K562 (cell line): ENCODE measurements at regions not wholly inside any gene's neighbourhood (a gene's known extent, or its start where the extent isn't known, plus 50 kb on each side); places are given as distances from the start of the nearest gene placed in this dataset.

Experiments used
- ATAC-seq: fragments of 200-7000 bp; cut with Tn5 transposase; 3 replicates; pipeline ENCODE4 v1.9.1; 2020; ENCODE audit warnings: moderate library complexity
- BruUV-seq: library from RNA; stranded (reverse); fragments of 400-500 nt; replicated peaks from 2 replicates; lab custom pipeline; 2021; lab: Mats Ljungman, UMichigan
- CTCF ChIA-PET: fragments of 300-600 bp; formaldehyde crosslinking; extraction: SDS; loops from one replicate; lab custom pipeline; 2021; ENCODE audit warnings: low intra/inter-chr PET ratio; lab: Yijun Ruan, JAX
- POLR2A ChIA-PET: fragments of 300-600, 350-650 bp; sonication (Branson Sonifier 250); formaldehyde crosslinking; extraction: SDS; loops from one replicate; lab custom pipeline; 2021; ENCODE audit warnings: antibody characterized with exemption, inconsistent platforms; lab: Yijun Ruan, JAX
- DNase-seq, 4 experiments: peaks; one replicate each; pipeline versions ENCODE4 v3.0.0 to v3.0.0-alpha.2; 2011 to 2018; ENCODE audit warnings: low spot score in 3 of 4, mixed read lengths in 3 of 4; ENCODE audit errors: extremely low read depth in 1 of 4
- FAIRE-seq: peaks from 2 replicates; lab custom pipeline; 2011; peaks lifted over from hg19 to GRCh38; lab: Jason Lieb, UNC
- H2AFZ ChIP-seq: 2 replicates; pipeline ENCODE4 v1.6.0; 2011; ENCODE audit warnings: low read depth, low read length, control low read depth, inconsistent platforms
- H3K27ac ChIP-seq: fragments of 200-600 bp; 3 replicates; pipeline ENCODE4 v1.8.0; 2011; ENCODE audit warnings: low read depth, mild to moderate bottlenecking, control low read depth, inconsistent platforms, low read length, moderate library complexity, mixed read lengths; ENCODE audit errors: extremely low read depth
- H3K27me3 ChIP-seq, 2 experiments: fragments of 300-600 bp in 1 of 2; 2 replicates in 1 of 2; 3 replicates in 1 of 2; pipeline versions ENCODE4 v1.6.0 to v1.8.0; 2011; ENCODE audit warnings: inconsistent platforms in 2 of 2, low read length in 2 of 2, mild to moderate bottlenecking in 1 of 2, mixed read lengths in 1 of 2, moderate library complexity in 1 of 2; ENCODE audit not compliant: control insufficient read depth in 2 of 2, insufficient read depth in 2 of 2
- H3K36me3 ChIP-seq: fragments of 300-600 bp; 3 replicates; pipeline ENCODE4 v1.8.0; 2011; ENCODE audit warnings: mild to moderate bottlenecking, low read length, inconsistent platforms; ENCODE audit not compliant: control insufficient read depth, insufficient read depth
- H3K4me1 ChIP-seq, 2 experiments: fragments of 200-600 bp in 1 of 2; replicated peaks in 1 of 2; 2 replicates in 1 of 2; 3 replicates in 1 of 2; pipeline versions ENCODE4 v1.5.1 to v1.8.0; 2011; ENCODE audit warnings: inconsistent platforms in 2 of 2, low read length in 2 of 2, mild to moderate bottlenecking in 1 of 2, mixed read lengths in 1 of 2, moderate library complexity in 1 of 2; ENCODE audit not compliant: control insufficient read depth in 2 of 2, insufficient read depth in 2 of 2
- H3K4me2 ChIP-seq: 2 replicates; pipeline ENCODE4 v1.6.1; 2011; ENCODE audit warnings: low read length, control low read depth, inconsistent platforms, mixed read lengths; ENCODE audit not compliant: insufficient read depth
- H3K4me3 ChIP-seq: fragments of 200-600 bp; sonication (generic), shearing (Covaris generic); 2 replicates; pipeline ENCODE4 v1.5.1; 2016; ENCODE audit warnings: control low read depth, inconsistent platforms
- H3K79me2 ChIP-seq: fragments of 200-600 bp; 3 replicates; pipeline ENCODE4 v1.8.0; 2011; ENCODE audit warnings: low read length, inconsistent platforms; ENCODE audit not compliant: control insufficient read depth, insufficient read depth
- H3K9ac ChIP-seq, 2 experiments: 2 replicates each; pipeline versions ENCODE4 v1.6.0 to v1.6.1; 2011; ENCODE audit warnings: low read depth in 2 of 2, low read length in 2 of 2, control low read depth in 1 of 2, inconsistent platforms in 1 of 2, mild to moderate bottlenecking in 1 of 2, mixed read lengths in 1 of 2; ENCODE audit not compliant: insufficient read depth in 1 of 2
- H3K9me1 ChIP-seq: one replicate; pipeline ENCODE4 v1.6.0; 2011; ENCODE audit warnings: inconsistent platforms, mild to moderate bottlenecking, low read length, moderate library complexity; ENCODE audit not compliant: control insufficient read depth, insufficient read depth
- H3K9me3 ChIP-seq: replicated peaks from 2 replicates; pipeline ENCODE4 v1.5.1; 2011; ENCODE audit warnings: low read depth, low read length, inconsistent platforms; ENCODE audit not compliant: control insufficient read depth, insufficient read depth
- H4K20me1 ChIP-seq: replicated peaks from 2 replicates; pipeline ENCODE4 v1.6.1; 2011; ENCODE audit warnings: low read length, inconsistent platforms, mixed read lengths; ENCODE audit not compliant: control insufficient read depth, insufficient read depth
- BDP1 ChIP-seq: IDR thresholded peaks from 3 replicates; pipeline ENCODE4 v1.6.1; 2011; ENCODE audit not compliant: insufficient read length, insufficient read depth
- FOXK1 ChIP-seq: sonication (generic); formaldehyde crosslinking; IDR thresholded peaks from 2 replicates; pipeline ENCODE4 v1.8.0; 2022; ENCODE audit warnings: missing genetic modification reagents, mild to moderate bottlenecking, borderline replicate concordance
- HDAC2 ChIP-seq: fragments of 450-650 bp; IDR thresholded peaks from 2 replicates; pipeline ENCODE4 v1.6.1; 2016; ENCODE audit warnings: mild to moderate bottlenecking
- KLF16 ChIP-seq: IDR thresholded peaks from 2 replicates; pipeline ENCODE4 v1.6.1; 2016; ENCODE audit warnings: antibody characterized with exemption
- MXI1 ChIP-seq: IDR thresholded peaks from 2 replicates; pipeline ENCODE4 v1.6.1; 2011; ENCODE audit warnings: low read depth, mild to moderate bottlenecking, improper control_type of control experiment, low read length
- RFX1 ChIP-seq: fragments of 450-650 bp; IDR thresholded peaks from 2 replicates; pipeline ENCODE4 v1.6.1; 2016; ENCODE audit warnings: mild to moderate bottlenecking, moderate library complexity
- ZEB2 ChIP-seq: fragments of 450-650 bp; IDR thresholded peaks from 2 replicates; pipeline ENCODE4 v1.6.1; 2016
- ZNF3 ChIP-seq: fragments of 250-450 bp; sonication (Bioruptor Pico); IDR thresholded peaks from 2 replicates; pipeline ENCODE4 v1.5.0; 2021; ENCODE audit warnings: mild to moderate bottlenecking, moderate library complexity
- WGBS: fragments of 100-300 bp; shearing (Covaris generic); methylation state at CpG from one replicate; pipeline ENCODE4 v1.1.6; 2016; ENCODE audit warnings: low coverage, mixed read lengths; ENCODE audit not compliant: insufficient coverage; ENCODE audit errors: missing lambda C conversion rate; 5-methylcytosine and 5-hydroxymethylcytosine counted together
- in situ Hi-C: fragments of 300-500 bp; cut with MboI; formaldehyde crosslinking; loops from 4 replicates; pipeline ENCODE4 v1.15.0; 2018; ENCODE audit warnings: inconsistent platforms, mixed read lengths
- intact Hi-C: fragments of 100-400 bp; cut with micrococcal nuclease; formaldehyde crosslinking; loops from 2 replicates; pipeline ENCODE4 v1.14.2; 2022

DNA sequence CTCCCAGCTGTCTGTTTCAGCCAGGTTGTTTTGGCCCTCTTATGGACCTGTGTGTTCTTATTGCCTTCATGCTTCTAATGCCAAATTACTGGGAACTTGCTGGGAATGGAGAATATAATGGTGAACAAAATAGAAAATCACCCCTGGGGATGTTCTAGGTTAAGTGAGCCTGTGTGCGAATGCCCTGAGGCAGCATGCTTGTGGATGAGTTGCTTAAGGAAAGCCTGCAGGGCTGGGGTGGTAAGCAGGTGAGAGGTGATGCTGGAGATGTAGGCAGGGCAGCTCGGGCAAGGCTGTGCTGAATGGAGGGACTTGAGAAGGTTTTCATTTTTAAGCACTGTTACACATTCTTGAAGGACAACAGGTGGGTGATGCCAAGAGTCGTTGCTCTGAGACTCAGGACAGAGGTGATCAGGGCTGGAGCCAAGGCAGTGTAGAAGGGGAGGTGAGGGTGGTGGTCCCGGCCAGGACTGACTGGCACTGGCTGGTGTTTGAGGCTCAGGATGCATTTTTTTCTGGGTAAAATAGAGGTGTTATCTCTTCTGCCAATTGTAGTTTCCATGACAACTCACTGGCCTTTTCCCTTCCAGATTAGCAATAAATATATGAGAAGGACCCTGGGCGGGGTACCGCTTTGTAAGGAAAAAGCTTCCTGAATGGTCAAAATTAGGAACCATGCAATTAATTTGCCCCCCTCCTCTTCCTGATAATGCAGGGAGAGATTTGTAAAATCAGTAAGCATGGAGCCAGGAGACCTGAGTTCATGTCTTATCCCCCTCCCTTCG is 342.8 kb downstream of the ICE1 start:
- H2AFZ ChIP-seq, result no peak overlapping the region
- no peak for FAIRE-seq
- CTCF ChIA-PET, result no interaction called here
- H3K9me1 ChIP-seq, result no peaks in the 10 kb centered on the region
- DNase-seq, result no peak
- no peaks in the 10 kb centered on the region for H3K79me2 ChIP-seq
- no TSS peak for BruUV-seq
- no peak overlapping the region for H3K4me2 ChIP-seq
- intact Hi-C loops, result no loop called here
- in situ Hi-C loops, result no loop called here
- H3K4me3 ChIP-seq, result no peak overlapping the region
- H3K27ac ChIP-seq, result no peak overlapping the region
- no peaks in the 10 kb centered on the region for H3K36me3 ChIP-seq
- TF ChIP-seq MXI1 (no peak), FOXK1 (CRISPR knock-in tag) (no peak), RFX1 (peak; percentile 32; the same call in 1 of the 2 replicates), HDAC2 (no peak), ZNF3 (CRISPR knock-in tag) (no peak)
- H3K9ac ChIP-seq, result no peak overlapping the region
- ATAC-seq, result no peak
- no peaks in the 10 kb centered on the region; the same call in 1 of the 2 replicates for H3K9me3 ChIP-seq
- H3K4me1 ChIP-seq, result no peaks in the 10 kb centered on the region
- no peaks in the 10 kb centered on the region for H4K20me1 ChIP-seq
- 3% methylated on average over 7 of the region's 7 CpGs for WGBS
- peaks cover 0 to 4% of the 10 kb centered on the region in 2 experiments; a peak in 1 of 5 replicates for H3K27me3 ChIP-seq
- POLR2A ChIA-PET, result no interaction called here

DNA sequence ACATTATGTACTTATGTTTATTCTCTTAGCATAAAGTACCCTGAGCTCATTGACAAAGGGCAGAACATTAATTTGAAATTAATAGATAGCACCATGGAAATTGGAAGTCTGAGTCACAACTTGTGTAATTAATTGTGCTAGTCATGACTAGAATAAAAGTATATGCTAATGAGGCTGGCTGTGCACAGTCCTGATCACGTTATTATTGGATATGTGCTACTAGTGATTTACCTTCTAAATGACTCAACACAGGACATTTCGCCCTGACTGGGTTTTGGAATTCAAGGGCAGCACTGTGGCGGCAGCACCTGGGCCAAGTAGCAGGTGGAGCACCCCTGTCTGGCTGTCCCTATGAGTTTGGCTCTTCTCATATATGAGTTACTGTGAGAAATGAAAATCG is 341.8 kb downstream of the ICE1 start:
- Histone ChIP-seq H3K4me3 (no peak overlapping the region), H2AFZ (no peak overlapping the region), H3K4me1 (no peaks in the 10 kb centered on the region), H3K4me2 (no peak overlapping the region), H3K27me3 (peaks cover 0 to 4% of the 10 kb centered on the region in 2 experiments; a peak in 1 of 5 replicates), H4K20me1 (no peaks in the 10 kb centered on the region), H3K9me3 (no peaks in the 10 kb centered on the region; the same call in 1 of the 2 replicates), H3K36me3 (no peaks in the 10 kb centered on the region), H3K27ac (no peak overlapping the region), H3K9me1 (no peaks in the 10 kb centered on the region), H3K79me2 (no peaks in the 10 kb centered on the region), H3K9ac (no peak overlapping the region)
- no TSS peak for BruUV-seq
- POLR2A ChIA-PET, result no interaction called here
- ATAC-seq (no peak), DNase-seq (no peak), FAIRE-seq (no peak)
- CTCF ChIA-PET, result no interaction called here
- intact Hi-C loops (no loop called here), in situ Hi-C loops (no loop called here)
- no peak for TF ChIP-seq BDP1
- no peak for TF ChIP-seq KLF16
- no peak for TF ChIP-seq ZEB2
- 0% methylated on average over 4 of the region's 4 CpGs for WGBS
